Left lung (tissue), 4 donors: ENCODE measurements at regions not wholly inside any gene's neighbourhood (a gene's known extent, or its start where the extent isn't known, plus 50 kb on each side); places are given as distances from the start of the nearest gene placed in this dataset.

Experiments
- ATAC-seq: fragments of 200-7000 bp; cut with Tn5 transposase; one replicate; pipeline ENCODE4 v1.9.1; 2020; ENCODE audit warnings: moderate library complexity
- DNase-seq, 4 donors: peaks; one replicate each; pipeline ENCODE4 v3.0.0-alpha.2; 2013 to 2020
- H3K27ac ChIP-seq, 2 donors: fragments of 200-600 bp; sonication (generic) in 1 of 2; one replicate each; pipeline versions ENCODE4 v1.5.0 to v1.8.0; 2020 to 2021
- H3K27me3 ChIP-seq, 2 donors: fragments of 200-600 bp; sonication (generic) in 1 of 2; one replicate each; pipeline versions ENCODE4 v1.5.0 to v1.8.0; 2020 to 2021
- H3K36me3 ChIP-seq, 2 donors: fragments of 200-600 bp; sonication (generic) in 1 of 2; one replicate each; pipeline versions ENCODE4 v1.5.0 to v1.8.0; 2020 to 2021
- H3K4me1 ChIP-seq, 2 donors: fragments of 200-600 bp; one replicate each; pipeline ENCODE4 v1.8.0; 2021
- H3K4me3 ChIP-seq, 2 donors: fragments of 200-600 bp; sonication (generic) in 1 of 2; one replicate each; pipeline versions ENCODE4 v1.5.0 to v1.8.0; 2020 to 2021; ENCODE audit warnings: mild to moderate bottlenecking in 1 of 2
- H3K9me3 ChIP-seq, 2 donors: fragments of 200-600 bp; sonication (generic) in 1 of 2; one replicate each; pipeline versions ENCODE4 v1.5.0 to v1.8.0; 2020 to 2021
- intact Hi-C, 2 donors: fragments of 100-400 bp; cut with DNase I; formaldehyde crosslinking; loops; one replicate each; pipeline versions ENCODE4 v1.11.2 to v1.14.2; 2022
- TF ChIP-seq, protein P1 (sequence below), 2 donors: fragments of 200-600 bp; sonication (generic) in 1 of 2; IDR thresholded peaks; one replicate each; pipeline versions ENCODE4 v1.5.0 to v1.8.0; 2021; ENCODE audit warnings: antibody characterized with exemption in 2 of 2
- donor health status: DM: no; HTN: yes; CAD: no.
- donor health status: DM: no; HTN: no; CAD: no.

DNA sequence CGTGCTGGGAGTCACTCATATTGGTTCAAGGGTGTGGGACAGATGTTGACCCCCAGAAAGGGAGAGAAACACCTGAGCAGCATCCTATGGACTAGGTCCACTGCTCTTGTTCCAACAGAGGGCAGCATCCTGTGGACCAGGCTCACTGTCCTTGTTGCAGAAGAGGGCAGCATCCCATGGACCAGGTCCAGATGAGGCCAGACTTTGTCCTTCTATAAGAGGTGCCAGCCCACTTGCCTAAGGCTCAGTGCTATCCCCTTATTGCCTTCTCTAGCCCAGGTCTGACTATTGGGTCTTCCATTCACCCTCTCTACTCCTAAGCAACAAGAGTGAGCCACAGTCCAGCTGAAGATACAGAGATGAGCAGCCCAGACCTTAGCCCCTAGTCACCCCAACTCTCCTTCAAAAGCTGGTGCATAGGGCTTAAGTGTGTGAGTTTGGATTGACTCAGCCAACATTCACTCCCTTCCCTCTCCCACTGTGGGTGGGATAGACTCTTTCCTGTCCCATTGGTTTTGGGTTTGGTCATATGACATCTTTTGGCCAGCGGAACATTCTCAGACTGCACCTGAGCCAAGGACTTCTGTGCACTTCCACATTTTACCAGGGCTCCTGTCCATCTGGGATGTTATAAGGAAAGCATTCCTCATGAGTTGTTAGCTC, 132.4 kb upstream of the GPC1 start:
- DNase-seq (no peak), ATAC-seq (no peak)
- Histone ChIP-seq H3K4me3 (no peak overlapping the region), H3K4me1 (no peaks in the 10 kb centered on the region), H3K27ac (no peak overlapping the region), H3K9me3 (no peaks in the 10 kb centered on the region), H3K27me3 (peaks cover 0 to 21% of the 10 kb centered on the region in 2 donors), H3K36me3 (no peaks in the 10 kb centered on the region)
- intact Hi-C loops, result no loop called here
- TF ChIP-seq, protein P1, sequence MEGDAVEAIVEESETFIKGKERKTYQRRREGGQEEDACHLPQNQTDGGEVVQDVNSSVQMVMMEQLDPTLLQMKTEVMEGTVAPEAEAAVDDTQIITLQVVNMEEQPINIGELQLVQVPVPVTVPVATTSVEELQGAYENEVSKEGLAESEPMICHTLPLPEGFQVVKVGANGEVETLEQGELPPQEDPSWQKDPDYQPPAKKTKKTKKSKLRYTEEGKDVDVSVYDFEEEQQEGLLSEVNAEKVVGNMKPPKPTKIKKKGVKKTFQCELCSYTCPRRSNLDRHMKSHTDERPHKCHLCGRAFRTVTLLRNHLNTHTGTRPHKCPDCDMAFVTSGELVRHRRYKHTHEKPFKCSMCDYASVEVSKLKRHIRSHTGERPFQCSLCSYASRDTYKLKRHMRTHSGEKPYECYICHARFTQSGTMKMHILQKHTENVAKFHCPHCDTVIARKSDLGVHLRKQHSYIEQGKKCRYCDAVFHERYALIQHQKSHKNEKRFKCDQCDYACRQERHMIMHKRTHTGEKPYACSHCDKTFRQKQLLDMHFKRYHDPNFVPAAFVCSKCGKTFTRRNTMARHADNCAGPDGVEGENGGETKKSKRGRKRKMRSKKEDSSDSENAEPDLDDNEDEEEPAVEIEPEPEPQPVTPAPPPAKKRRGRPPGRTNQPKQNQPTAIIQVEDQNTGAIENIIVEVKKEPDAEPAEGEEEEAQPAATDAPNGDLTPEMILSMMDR (IDR thresholded peaks at IDR 0.05), result no peak

DNA sequence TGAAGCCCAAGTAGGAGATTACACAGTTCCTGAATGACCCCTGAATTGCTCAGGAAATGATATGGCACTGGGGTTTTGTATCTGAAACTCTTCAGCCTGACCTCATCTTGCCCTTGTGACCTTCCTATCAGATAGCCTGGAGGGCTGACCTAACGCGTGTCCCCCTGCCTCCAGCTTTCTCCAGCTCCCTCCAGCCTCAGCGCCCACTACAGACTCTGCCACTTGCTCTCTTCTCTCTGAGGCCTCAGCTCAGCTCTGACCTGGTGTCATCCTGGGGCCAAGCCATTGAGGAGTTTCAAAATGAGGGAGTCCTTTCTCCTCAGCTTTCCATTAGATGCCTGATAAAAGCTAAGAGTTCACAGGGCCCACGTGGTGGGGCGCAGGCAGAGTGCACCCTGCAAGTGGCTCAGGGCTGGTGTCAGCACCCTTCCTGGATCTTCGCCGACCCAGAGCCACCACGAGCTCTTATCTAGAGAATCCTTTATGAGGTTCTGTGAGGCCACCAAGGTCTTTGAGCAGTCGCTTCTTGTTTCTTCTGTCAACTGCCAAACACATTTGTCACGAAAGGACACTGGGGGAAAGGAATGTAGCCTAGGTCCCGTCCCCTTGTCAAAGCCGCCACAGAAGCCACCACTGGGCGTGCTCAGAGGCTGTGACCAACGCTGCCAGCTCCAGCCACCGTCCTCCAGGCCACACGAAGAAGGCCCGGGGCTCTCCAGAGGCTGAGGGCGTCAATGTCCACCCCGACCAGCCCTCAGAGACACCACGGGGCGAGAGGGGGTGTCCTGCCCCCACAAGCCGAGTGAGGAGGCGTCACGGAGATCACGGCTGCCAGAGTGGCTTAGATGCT, 131.3 kb upstream of the GPC1 start:
- Histone ChIP-seq H3K27ac (no peak overlapping the region), H3K4me3 (no peak overlapping the region), H3K9me3 (no peaks in the 10 kb centered on the region), H3K4me1 (no peaks in the 10 kb centered on the region), H3K27me3 (peaks cover 0 to 21% of the 10 kb centered on the region in 2 donors), H3K36me3 (no peaks in the 10 kb centered on the region)
- DNase-seq, result peak in 1 of 4 donors; percentile 58
- ATAC-seq, result no peak
- TF ChIP-seq, protein P1 (IDR thresholded peaks at IDR 0.05), result no peak
- intact Hi-C loops, result no loop called here

DNA sequence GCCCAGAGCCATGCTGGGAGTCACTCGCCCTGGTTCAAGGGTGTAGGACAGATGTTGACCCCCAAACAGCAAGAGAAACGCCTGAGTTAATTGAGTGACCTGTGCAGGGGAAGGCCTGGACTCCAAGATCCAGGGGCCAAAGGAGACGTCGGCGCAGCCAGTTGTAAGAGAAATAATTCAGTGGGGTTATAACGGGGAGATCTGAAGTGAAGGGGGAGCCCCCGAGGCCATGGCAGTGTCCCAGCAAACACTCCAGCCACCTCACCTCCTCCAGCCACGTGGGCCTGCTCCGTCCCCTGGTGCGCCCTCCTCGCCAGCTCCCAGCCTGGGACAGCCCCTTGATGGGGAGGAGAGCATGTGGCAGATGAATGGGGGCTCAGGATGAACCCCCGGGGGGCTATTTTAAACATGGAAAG, 130.7 kb upstream of the GPC1 start:
- Histone ChIP-seq H3K4me1 (no peaks in the 10 kb centered on the region), H3K27me3 (peaks cover 0 to 21% of the 10 kb centered on the region in 2 donors), H3K36me3 (no peaks in the 10 kb centered on the region), H3K4me3 (no peak overlapping the region), H3K27ac (no peak overlapping the region), H3K9me3 (no peaks in the 10 kb centered on the region)
- no peak for ATAC-seq
- DNase-seq, result peak in 1 of 4 donors; percentile 69
- intact Hi-C loops, result no loop called here
- TF ChIP-seq, protein P1 (IDR thresholded peaks at IDR 0.05), result no peak

DNA sequence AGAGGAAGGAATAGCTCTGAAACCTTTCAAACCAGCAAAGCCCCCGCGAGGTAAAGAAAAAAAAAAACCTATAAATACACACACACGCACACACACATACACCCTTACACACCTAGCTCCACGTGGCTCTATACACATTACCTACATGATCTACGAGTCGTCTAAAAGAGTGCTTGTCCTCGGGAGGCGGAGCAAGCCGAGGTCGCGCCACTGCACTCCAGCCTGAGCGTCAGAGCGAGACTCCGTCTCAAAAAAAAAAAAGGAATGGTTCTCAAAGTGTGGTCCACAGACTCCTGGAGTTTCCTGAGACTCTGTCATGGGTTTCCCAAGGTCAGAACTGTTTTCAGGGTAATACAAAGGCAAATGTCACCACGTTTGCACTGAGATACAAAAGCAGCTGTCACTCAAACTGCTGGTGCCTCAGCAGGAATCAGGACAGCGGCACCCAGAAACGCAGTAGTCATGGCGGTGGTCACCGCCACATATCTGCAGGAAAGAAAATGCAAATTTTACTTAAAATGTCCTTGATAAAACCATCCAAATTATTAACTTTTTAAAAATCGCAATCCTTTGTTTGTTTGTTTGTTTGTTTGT, 130.0 kb upstream of the GPC1 start:
- intact Hi-C loops, result no loop called here
- no peak overlapping the region for H3K27ac ChIP-seq
- no peaks in the 10 kb centered on the region for H3K36me3 ChIP-seq
- DNase-seq (peak in 1 of 4 donors; percentile 23), ATAC-seq (peak; percentile 66)
- H3K4me1 ChIP-seq, result no peaks in the 10 kb centered on the region
- no peak overlapping the region for H3K4me3 ChIP-seq
- TF ChIP-seq, protein P1 (IDR thresholded peaks at IDR 0.05), result no peak
- peaks cover 0 to 21% of the 10 kb centered on the region in 2 donors for H3K27me3 ChIP-seq
- H3K9me3 ChIP-seq, result no peaks in the 10 kb centered on the region

DNA sequence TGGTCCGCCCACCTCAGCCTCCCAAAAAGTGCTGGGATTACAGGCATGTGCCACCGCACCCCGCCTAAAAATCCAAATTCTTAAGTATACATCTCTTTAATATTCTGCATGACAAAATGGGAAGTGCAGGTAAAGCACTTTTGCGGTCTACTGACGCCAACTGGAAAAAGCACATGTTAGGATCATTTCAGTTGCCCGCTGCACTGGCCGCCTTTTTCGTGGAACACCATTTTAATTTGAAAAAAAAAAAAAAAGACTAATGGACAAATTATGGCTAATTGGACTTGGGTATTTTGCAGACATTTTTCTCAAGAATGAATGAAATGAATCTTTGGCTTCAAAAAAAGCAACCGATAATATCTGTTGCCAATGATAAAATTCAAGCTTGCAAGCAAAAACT, 129.3 kb upstream of the GPC1 start:
- intact Hi-C loops, result no loop called here

More for the DNA sequence above, 129.3 kb upstream of the GPC1 start:
- H3K4me1 ChIP-seq, result no peaks in the 10 kb centered on the region
- H3K4me3 ChIP-seq, result no peak overlapping the region
- no peak for DNase-seq
- TF ChIP-seq, protein P1 (IDR thresholded peaks at IDR 0.05), result no peak
- no peak for ATAC-seq
- no peak overlapping the region for H3K27ac ChIP-seq
- H3K9me3 ChIP-seq, result no peaks in the 10 kb centered on the region
- no peaks in the 10 kb centered on the region for H3K36me3 ChIP-seq
- peaks cover 0 to 18% of the 10 kb centered on the region in 2 donors for H3K27me3 ChIP-seq
